ENCODE measurements at regions not wholly inside any gene's neighbourhood (a gene's known extent, or its start where the extent isn't known, plus 50 kb on each side); places are given as distances from the start of the nearest gene placed in this dataset.

GRCh38 chr9:135338546-135338945 lies 141.0 kb upstream of the PPP1R26 start:
- Histone ChIP-seq H3K4me3 (ENCODE audit: low read depth, low read length) (no peak overlapping the region), H3K4me1 (ENCODE audit: control insufficient read depth, insufficient read depth, low read length) (peaks cover 18% of the 10 kb centered on the region), H3K27me3 (ENCODE audit: control insufficient read depth, insufficient read depth, low read length) (no peaks in the 10 kb centered on the region), H3K9ac (ENCODE audit: low read depth, low read length) (no peak overlapping the region), H3K36me3 (ENCODE audit: control insufficient read depth, insufficient read depth, low read length) (no peaks in the 10 kb centered on the region), H3K9me3 (ENCODE audit: control insufficient read depth, insufficient read depth, low read length) (no peaks in the 10 kb centered on the region)

GRCh38 chr9:135339378-135339973 lies 140.1 kb upstream of the PPP1R26 start:
- Histone ChIP-seq H3K27me3 (ENCODE audit: control insufficient read depth, insufficient read depth, low read length) (no peaks in the 10 kb centered on the region), H3K4me1 (ENCODE audit: control insufficient read depth, insufficient read depth, low read length) (peaks cover 18% of the 10 kb centered on the region), H3K36me3 (ENCODE audit: control insufficient read depth, insufficient read depth, low read length) (no peaks in the 10 kb centered on the region), H3K4me3 (ENCODE audit: low read depth, low read length) (no peak overlapping the region), H3K9ac (ENCODE audit: low read depth, low read length) (peak overlapping the region; percentile 68), H3K9me3 (ENCODE audit: control insufficient read depth, insufficient read depth, low read length) (no peaks in the 10 kb centered on the region)

- H3K9me3 ChIP-seq (ENCODE audit: control insufficient read depth, insufficient read depth, low read length) = no peaks in the 10 kb centered on the region
- H3K4me3 ChIP-seq (ENCODE audit: low read depth, low read length) = no peak overlapping the region
- H3K4me1 ChIP-seq (ENCODE audit: control insufficient read depth, insufficient read depth, low read length) = peaks cover 18% of the 10 kb centered on the region
- H3K36me3 ChIP-seq (ENCODE audit: control insufficient read depth, insufficient read depth, low read length) = no peaks in the 10 kb centered on the region
- no peaks in the 10 kb centered on the region for H3K27me3 ChIP-seq (ENCODE audit: control insufficient read depth, insufficient read depth, low read length)
- peak overlapping the region; percentile 68 for H3K9ac ChIP-seq (ENCODE audit: low read depth, low read length)
Observed at GRCh38 chr9:135340143-135340655, 139.4 kb upstream of the PPP1R26 start.

DNA sequence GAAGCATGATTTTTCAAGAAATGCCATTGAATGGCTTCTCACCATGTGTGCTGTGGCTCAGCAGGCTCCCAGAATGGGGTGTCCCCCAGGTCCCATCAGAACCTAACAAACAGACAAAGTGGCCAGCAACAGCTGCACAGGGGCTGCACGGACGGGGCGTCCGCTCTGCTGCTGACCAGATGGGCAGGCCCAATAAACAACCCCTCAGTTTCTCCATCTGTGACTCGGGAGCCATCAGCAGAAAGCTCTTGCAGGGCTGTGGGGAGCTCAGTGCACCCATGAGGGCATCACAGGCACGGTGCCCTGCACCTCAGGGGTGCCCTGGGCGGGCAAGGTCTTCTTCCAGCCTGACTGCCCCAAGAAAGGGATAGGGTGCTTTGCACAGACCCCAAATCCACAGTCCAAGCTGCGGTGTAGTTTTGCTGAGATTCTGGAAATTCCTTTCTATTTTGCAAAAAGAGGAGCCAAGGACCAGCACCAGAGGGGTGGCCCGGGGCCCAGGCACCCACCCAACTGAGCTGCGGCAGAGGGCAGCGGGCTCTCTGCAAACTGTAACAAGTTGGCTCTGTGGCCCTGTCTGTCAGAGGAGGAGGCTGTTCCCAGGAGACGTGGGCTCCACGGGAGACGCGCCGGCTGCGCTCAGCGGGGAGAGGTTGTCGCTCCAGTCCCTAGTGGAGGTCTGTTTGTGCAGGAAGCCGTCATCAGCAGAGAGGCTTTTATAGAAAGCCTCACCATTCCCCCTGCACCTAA lies 138.7 kb upstream of the PPP1R26 start:
- H3K4me1 ChIP-seq (ENCODE audit: control insufficient read depth, insufficient read depth, low read length) = peaks cover 18% of the 10 kb centered on the region
- H3K9me3 ChIP-seq (ENCODE audit: control insufficient read depth, insufficient read depth, low read length) = no peaks in the 10 kb centered on the region
- H3K36me3 ChIP-seq (ENCODE audit: control insufficient read depth, insufficient read depth, low read length) = no peaks in the 10 kb centered on the region
- H3K9ac ChIP-seq (ENCODE audit: low read depth, low read length) = peak overlapping the region; percentile 65
- H3K4me3 ChIP-seq (ENCODE audit: low read depth, low read length) = no peak overlapping the region
- no peaks in the 10 kb centered on the region for H3K27me3 ChIP-seq (ENCODE audit: control insufficient read depth, insufficient read depth, low read length)

GRCh38 chr9:135341612-135342169 lies 137.9 kb upstream of the PPP1R26 start:
- Histone ChIP-seq H3K4me3 (ENCODE audit: low read depth, low read length) (no peak overlapping the region), H3K9ac (ENCODE audit: low read depth, low read length) (no peak overlapping the region), H3K36me3 (ENCODE audit: control insufficient read depth, insufficient read depth, low read length) (no peaks in the 10 kb centered on the region), H3K9me3 (ENCODE audit: control insufficient read depth, insufficient read depth, low read length) (no peaks in the 10 kb centered on the region), H3K4me1 (ENCODE audit: control insufficient read depth, insufficient read depth, low read length) (peaks cover 18% of the 10 kb centered on the region), H3K27me3 (ENCODE audit: control insufficient read depth, insufficient read depth, low read length) (no peaks in the 10 kb centered on the region)

DNA sequence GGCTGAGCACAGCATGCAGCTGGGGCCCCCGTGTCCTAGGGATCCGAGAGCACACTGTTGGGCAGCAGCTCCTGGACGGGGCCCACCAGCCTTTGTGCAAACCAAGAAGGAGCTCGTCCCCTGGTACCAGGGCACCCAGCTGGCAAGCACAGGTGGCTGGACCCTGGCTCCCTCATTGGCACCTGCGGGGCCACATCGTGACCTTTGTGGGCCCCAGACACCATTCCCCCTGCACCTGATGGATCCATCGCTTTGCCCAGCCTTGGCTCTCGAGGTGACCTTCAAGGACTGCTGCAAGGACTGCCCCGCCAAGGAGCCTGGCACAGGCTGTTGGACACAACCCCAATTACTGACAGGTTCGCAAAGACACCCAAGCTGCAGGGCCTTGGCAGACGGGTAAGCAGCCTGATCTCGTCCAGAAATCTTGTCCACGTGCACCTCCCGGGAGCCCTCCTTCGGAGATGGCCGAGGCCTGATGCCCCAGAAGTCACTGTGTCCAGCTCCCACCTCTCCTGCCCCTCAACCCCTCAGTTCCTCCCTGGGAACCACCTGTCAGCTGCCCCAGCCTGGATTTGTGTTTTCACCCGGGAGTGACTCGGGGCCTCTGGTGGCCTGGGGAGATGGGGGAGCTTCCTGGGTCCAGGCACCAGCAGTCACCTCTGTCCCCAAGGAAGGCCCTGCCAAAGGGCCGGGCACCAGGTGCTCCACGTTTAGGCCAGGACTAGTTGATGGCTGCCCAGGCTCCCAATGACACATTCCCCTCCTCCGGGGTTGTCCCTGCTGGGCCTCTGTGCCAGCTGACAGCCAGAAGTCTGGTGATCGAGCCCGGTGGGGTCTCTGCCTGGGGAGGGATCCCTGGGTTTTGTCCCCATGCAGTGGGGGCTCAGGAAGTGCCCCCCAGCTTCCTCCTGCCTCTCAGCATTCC lies 137.1 kb upstream of the PPP1R26 start:
- Histone ChIP-seq H3K27me3 (ENCODE audit: control insufficient read depth, insufficient read depth, low read length) (no peaks in the 10 kb centered on the region), H3K4me3 (ENCODE audit: low read depth, low read length) (no peak overlapping the region), H3K36me3 (ENCODE audit: control insufficient read depth, insufficient read depth, low read length) (no peaks in the 10 kb centered on the region), H3K4me1 (ENCODE audit: control insufficient read depth, insufficient read depth, low read length) (peaks cover 18% of the 10 kb centered on the region), H3K9me3 (ENCODE audit: control insufficient read depth, insufficient read depth, low read length) (no peaks in the 10 kb centered on the region), H3K9ac (ENCODE audit: low read depth, low read length) (no peak overlapping the region)

DNA sequence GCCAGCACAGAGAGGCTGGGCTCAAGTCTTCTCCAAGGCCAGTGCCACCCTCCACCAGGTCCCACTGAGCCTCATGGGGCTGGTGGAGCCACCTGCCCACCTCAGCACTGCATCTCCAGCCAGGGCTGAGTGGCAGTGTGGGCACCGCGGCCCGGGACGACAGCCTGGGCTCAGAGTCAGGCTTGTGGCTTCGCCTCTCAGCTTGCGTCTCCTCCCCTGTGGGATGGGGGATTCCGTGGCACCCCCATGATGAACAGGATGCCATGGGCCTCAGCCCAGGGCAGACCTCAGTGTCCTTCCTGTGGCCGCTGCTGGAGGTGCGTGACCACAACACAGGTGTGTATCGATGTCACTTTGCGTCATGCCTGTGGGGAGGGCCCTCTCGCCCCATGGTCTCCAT lies 136.4 kb upstream of the PPP1R26 start:
- Histone ChIP-seq H3K4me1 (ENCODE audit: control insufficient read depth, insufficient read depth, low read length) (peaks cover 18% of the 10 kb centered on the region), H3K4me3 (ENCODE audit: low read depth, low read length) (no peak overlapping the region), H3K9me3 (ENCODE audit: control insufficient read depth, insufficient read depth, low read length) (no peaks in the 10 kb centered on the region), H3K36me3 (ENCODE audit: control insufficient read depth, insufficient read depth, low read length) (no peaks in the 10 kb centered on the region), H3K9ac (ENCODE audit: low read depth, low read length) (no peak overlapping the region), H3K27me3 (ENCODE audit: control insufficient read depth, insufficient read depth, low read length) (no peaks in the 10 kb centered on the region)

DNA sequence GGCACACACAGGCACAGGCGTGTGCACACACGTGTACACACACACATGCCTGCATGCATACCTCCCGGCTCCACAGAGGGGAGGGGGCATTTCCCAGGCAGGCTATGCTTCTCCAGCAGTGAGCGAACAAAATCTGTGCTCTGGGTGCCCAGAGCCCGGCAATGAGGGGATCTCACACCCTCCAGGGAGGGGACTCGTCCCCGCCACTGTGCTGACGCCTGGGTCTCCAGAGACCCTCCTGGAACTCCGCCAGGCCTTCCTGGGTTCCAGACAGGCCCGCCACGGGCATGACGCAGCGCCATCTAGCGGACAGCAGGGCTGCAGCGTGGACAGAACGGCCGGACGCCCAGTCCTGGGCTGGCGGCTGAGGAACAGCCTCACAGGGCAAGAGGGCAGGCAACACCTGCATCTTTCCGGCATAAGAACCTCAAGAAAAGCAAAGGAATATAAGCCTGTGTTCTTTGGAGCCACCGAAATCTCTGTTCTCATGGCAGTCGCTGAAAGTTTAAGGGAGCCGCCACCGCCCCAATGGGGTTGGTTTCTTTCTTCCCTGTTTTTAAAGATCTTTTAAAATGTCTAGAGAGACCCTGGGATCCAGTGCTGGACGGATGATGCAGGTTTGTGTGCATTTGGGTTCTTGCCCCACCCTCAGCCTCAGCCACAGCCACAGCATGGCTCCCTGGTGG lies 135.6 kb upstream of the PPP1R26 start:
- Histone ChIP-seq H3K36me3 (ENCODE audit: control insufficient read depth, insufficient read depth, low read length) (no peaks in the 10 kb centered on the region), H3K4me3 (ENCODE audit: low read depth, low read length) (no peak overlapping the region), H3K4me1 (ENCODE audit: control insufficient read depth, insufficient read depth, low read length) (peaks cover 17% of the 10 kb centered on the region), H3K9ac (ENCODE audit: low read depth, low read length) (no peak overlapping the region), H3K27me3 (ENCODE audit: control insufficient read depth, insufficient read depth, low read length) (no peaks in the 10 kb centered on the region), H3K9me3 (ENCODE audit: control insufficient read depth, insufficient read depth, low read length) (no peaks in the 10 kb centered on the region)

DNA sequence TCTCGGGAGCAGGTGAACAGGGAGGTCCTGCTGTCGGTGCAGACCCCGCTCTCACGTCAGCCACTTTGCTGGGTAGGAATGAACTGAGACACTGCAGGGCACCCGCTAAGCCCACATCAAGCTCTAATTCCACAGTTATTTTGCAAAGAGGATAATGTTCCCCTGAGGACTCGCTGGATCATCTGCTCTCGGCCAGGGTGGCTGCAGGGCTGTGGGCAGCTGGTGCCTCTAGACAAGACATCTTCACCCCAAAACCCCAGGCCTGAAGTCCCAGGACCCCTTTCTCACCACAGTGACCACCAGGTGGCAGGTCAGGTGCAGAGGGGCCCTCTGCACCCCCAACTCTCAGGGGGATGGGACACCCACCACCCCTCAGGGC lies 135.1 kb upstream of the PPP1R26 start:
- Histone ChIP-seq H3K4me3 (ENCODE audit: low read depth, low read length) (no peak overlapping the region), H3K9ac (ENCODE audit: low read depth, low read length) (no peak overlapping the region), H3K27me3 (ENCODE audit: control insufficient read depth, insufficient read depth, low read length) (no peaks in the 10 kb centered on the region), H3K36me3 (ENCODE audit: control insufficient read depth, insufficient read depth, low read length) (no peaks in the 10 kb centered on the region), H3K4me1 (ENCODE audit: control insufficient read depth, insufficient read depth, low read length) (peaks cover 11% of the 10 kb centered on the region), H3K9me3 (ENCODE audit: control insufficient read depth, insufficient read depth, low read length) (no peaks in the 10 kb centered on the region)

DNA sequence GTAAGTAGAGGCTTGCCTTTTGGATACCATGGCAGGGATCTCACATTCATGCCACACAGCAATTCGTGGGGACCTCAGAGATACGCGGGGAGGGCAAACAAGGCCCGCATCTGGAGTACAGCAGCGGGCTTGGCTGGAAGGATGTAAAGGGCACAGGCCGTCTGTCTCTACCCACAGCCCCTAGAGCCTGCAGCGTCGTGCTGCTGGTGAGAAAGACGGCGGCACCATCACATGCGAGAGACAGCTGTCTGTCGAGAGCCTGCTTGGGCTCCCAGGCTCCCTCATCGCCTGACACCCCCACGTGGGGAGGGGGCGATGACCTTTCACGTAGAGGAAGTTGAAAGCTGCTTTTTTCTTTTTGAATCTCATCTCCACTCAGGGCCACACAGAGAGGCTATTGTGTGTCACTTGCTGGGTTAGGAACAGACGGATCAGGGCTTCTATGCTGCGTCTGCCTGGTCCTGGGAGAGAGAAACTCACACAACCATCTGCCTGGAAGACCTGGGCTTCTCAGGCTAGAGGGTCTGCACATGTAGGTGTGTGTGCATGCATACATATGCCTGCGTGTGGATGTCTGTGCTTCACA lies 134.6 kb upstream of the PPP1R26 start:
- no peak overlapping the region for H3K4me3 ChIP-seq (ENCODE audit: low read depth, low read length)
- no peaks in the 10 kb centered on the region for H3K9me3 ChIP-seq (ENCODE audit: control insufficient read depth, insufficient read depth, low read length)
- no peaks in the 10 kb centered on the region for H3K36me3 ChIP-seq (ENCODE audit: control insufficient read depth, insufficient read depth, low read length)
- peaks cover 6% of the 10 kb centered on the region for H3K4me1 ChIP-seq (ENCODE audit: control insufficient read depth, insufficient read depth, low read length)
- H3K9ac ChIP-seq (ENCODE audit: low read depth, low read length) = no peak overlapping the region
- H3K27me3 ChIP-seq (ENCODE audit: control insufficient read depth, insufficient read depth, low read length) = no peaks in the 10 kb centered on the region
